HG03442 (cell line): ENCODE measurements at regions not wholly inside any gene's neighbourhood (a gene's known extent, or its start where the extent isn't known, plus 50 kb on each side); places are given as distances from the start of the nearest gene placed in this dataset.

Experiments
- ATAC-seq: cut with Tn5 transposase; IDR thresholded peaks from one replicate; pipeline ENCODE4 v1.9.1; 2021; ENCODE audit warnings: mild to moderate bottlenecking, moderate library complexity; ENCODE audit not compliant: unreplicated experiment

DNA sequence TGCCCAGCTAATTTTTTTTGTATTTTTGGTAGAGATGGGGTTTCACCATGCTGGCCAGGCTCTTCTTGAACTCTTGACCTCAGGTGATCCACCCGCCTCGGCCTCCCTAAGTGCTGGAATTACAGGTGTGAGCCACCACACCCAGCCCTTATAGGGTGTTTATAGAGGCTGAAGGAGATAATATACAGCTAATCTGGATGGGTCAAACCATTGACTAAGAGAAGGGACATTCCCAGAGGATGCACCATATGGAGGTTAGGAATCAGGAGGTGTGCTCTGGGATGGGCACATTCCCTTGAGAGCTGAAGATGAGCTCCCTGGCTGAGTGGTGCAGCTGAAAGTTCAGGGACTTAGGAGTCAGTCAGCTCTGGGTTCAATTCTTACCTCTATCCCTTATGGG lies 68.3 kb upstream of the SHISA3 start:
- no peak for ATAC-seq

DNA sequence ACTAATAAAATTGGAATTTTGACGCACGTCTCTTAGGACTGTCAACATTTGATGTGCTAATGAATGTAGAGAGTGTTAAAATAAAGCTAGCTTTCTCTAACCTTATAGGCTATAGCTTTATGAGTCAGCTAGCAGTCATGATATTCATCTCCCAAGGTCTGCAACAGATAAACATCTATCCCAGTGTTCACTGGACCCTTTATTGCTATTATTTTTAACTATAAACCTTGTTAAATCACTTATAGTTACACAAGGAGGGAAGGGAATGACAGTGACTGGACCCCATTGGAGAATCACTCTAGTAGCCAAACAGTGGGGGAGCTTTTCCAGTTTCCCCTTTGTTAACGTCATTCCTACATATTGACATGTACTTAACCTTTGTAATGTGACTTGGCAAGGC lies 67.9 kb upstream of the SHISA3 start:
- ATAC-seq: no peak

DNA sequence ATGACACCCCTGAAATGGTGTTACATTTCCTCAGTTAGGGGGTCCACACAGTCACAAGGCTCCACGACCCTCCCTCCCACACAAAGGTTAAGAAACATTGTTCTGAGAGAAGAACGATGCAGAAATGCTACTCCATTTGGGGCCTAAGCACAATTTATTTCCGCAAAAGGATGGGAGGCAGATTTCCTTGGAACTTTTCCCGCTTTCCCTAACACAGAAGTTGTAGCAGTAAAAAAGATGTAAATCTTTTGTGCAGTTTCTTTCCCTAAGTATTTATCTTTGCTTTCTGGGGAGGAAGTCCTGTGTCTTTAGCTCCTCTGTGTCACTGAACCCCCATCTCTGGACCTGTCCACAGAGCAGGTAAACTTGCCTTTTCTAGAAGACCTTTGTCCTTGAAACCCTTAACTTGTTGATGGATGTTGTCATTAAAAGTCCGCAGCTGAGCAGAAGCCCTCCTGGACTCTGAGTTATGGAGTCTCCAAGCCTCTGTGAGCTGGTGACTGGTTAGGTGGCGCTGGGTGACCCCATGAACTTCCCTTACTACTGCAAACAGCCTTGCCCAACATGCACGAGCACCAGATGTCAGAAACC lies 67.2 kb upstream of the SHISA3 start:
- no peak for ATAC-seq

DNA sequence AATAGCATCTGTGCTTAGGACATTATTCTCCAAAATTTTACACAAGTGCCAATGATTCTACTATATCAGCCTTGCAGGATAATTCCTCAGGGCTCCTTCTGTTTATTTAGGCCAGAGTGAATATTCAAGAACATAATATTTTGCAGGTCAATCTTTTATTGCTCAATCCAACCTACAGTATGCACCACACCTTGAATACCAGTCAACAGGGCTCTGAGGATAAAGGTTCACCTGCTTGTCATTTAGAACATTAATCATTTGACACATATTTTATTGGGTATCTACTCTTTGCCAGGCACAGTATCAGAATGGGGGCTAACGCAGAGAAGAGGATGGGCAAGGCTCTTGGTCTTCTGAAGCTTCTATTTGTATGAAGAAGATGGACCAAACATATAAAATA lies 66.2 kb upstream of the SHISA3 start:
- no peak for ATAC-seq

DNA sequence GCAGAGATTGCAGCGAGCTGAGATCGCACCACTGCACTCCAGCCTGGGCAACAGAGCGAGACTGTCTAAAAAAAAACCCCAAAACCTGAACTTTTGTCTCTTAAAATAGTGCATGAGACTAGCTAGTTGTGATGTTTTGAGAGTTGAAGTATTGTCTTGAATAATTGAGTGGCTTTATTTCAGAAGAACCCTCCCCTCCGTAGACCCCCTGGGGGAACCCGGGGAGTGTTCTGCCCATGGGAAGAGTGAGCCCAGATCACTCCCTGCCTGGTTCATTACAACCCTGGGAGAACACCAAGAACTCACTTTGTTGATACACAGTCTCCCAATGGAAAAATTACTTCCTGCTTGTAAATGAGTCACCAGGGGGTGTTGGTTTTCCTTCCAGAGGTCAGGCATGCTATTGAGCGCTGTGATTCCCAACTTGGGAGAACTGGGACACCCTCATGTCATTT lies 65.3 kb upstream of the SHISA3 start:
- peak; percentile 57 for ATAC-seq

DNA sequence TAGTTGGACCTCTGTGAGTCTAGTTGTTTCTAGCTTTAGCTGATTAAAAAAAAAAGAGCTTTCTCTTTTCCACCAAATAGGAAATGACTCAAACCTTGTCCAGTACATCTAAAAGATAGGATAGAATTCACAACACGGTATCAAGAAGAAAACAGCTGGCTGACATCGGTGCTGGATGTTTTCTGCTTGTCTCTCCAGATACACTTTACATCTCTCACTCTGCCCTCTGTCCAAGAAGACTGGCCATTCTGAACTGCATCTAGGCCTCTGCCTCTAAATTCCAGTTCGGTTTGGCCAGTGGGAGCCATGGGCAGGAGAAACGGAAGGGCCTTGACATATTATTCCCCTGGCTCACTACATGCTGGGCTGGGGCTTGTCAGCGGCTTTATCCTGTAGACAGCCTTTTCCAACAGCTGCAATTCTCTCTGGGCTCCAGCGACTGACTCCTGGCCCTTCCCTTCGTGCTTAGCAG lies 57.3 kb upstream of the SHISA3 start:
- no peak for ATAC-seq

DNA sequence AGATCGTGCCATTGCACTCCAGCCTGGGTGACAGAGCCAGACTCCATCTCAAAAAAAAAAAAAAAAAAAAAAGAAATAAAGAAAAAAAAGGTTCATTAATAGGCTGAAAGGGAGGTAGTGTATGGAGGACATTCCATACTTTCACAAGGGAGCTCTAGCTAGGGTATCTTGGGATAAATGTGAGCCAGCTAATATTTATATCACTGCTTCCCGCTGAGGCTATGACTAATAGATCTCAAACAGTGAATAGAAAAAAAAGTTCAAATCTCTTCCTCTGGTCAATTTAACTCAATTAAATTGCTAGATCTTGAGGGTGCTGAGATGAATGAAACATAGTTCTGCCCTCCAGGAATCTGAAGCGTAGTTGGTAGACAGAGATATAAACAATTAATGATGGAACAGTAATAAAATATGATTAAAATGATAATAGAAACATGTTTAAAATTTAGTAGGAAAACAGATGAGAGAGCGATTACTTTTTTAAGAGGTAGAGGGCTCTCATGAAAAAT lies 55.7 kb upstream of the SHISA3 start:
- no peak for ATAC-seq

DNA sequence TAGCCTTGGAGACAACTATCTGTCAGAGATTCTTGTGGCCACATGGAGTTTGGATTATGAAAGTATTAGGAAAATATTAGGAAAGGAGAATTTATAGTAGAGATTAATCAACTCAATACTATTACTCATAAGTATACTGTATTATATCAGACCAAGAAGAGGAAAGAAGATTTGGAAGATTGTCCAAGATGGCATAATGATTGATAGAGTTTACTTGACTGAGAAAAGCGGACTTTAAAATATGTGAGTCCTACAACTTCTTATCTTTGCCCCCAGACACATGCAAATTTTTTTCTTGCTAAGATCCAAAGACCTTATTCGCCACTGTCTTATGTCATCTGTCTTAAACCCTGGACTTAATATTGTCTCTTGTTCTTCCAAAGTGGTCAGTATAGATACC lies 54.8 kb upstream of the SHISA3 start:
- no peak for ATAC-seq

DNA sequence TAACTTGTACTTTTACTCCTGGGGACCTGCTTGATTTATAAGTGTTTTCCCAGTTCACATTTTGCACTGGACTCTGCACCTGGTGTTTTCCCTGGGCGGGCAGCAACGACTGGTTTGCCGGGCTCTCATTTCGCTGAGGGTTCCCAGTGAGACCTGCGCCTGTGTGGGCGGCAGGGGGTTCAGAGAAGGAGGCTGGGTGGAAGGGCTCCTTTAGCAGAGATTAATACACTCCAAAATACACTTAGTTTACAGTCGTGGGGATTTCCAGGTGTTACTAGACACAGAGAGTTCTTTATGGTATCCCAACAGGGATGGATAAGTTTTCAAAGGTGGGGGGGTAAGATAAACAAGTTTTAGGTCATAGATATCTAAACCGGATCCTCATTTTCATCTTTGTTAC lies 53.0 kb upstream of the SHISA3 start:
- ATAC-seq: peak; percentile 66

DNA sequence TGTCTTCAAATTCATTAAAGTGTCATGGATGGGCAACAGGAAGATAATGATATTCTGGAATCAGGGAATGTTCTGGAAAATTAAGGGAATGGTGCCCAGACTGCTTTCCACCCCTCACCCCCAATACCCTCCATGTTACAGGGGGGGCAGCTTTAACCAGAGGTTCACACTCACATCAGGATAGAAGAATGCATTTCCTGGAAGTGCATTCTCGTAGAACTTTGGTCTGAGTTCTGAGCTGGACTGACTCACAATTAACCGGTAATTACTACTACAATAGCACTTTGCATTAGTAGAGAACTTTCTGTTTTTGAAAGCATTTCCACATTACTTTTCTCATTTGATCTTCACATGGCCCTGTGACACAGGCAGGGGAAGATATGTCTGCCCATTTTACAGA lies 52.5 kb upstream of the SHISA3 start:
- no peak for ATAC-seq

DNA sequence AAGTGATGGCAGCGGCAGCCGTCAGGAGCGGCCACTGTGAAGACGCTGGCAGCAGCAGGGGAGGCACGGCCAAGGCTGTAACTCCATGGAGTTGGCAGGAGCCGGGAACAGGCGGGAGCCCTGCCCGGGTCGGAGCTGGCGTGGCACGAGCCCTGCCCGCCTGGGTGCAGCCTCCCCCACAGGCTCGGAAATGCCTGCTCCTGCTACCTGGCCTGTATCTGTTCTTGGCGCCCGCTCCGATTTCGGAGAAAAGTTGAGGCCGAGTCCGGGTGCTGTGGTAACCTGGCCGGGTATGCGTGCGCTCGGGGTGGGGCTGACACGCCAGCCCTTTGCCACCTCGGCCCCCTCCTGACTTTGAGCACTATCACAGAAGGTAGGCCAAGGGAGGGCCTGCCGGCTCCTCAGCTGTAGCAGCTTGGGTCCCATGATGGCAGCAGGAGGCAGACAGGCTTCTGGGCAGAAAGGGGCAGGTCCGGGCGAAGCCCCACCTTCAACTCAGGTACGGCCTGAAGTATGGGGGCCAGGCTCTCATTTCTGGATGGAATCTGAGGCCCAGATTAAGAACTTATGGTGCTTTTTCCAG lies 51.2 kb upstream of the SHISA3 start:
- no peak for ATAC-seq

DNA sequence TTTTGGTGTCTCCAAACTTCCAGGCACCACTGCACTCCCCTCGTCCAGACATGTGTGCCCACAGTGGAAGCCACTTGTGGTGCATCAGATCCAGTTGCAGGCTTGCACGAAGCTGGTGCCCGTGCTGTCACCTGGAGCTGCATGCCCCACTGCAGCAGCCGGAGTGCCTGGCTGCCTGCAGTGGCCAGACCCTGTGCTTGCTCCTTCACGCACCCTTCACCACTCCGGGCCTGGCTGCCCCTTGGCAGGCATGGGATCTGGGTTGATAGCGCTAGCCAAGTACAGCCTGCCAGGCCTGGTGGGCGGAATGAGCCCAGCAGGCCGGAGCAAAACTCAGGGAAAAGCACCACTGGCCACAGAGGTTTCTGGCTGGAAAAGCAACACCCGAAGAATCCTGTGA lies 50.2 kb upstream of the SHISA3 start:
- ATAC-seq: no peak
